Astrocyte (in vitro differentiated cells and primary cell): ENCODE measurements at regions not wholly inside any gene's neighbourhood (a gene's known extent, or its start where the extent isn't known, plus 50 kb on each side); places are given as distances from the start of the nearest gene placed in this dataset.

ENCODE experiments used
- EZH2 ChIP-seq: IDR thresholded peaks from 2 replicates; pipeline ENCODE4 v1.6.1; 2012; ENCODE audit warnings: mild to moderate bottlenecking, low read length, inconsistent platforms; ENCODE audit not compliant: insufficient read depth
- TF ChIP-seq, protein P1 (sequence below): IDR thresholded peaks from 2 replicates; pipeline ENCODE4 v1.5.1; 2011; ENCODE audit warnings: low read depth, mild to moderate bottlenecking, inconsistent platforms, low read length, moderate library complexity; ENCODE audit not compliant: insufficient read depth

DNA sequence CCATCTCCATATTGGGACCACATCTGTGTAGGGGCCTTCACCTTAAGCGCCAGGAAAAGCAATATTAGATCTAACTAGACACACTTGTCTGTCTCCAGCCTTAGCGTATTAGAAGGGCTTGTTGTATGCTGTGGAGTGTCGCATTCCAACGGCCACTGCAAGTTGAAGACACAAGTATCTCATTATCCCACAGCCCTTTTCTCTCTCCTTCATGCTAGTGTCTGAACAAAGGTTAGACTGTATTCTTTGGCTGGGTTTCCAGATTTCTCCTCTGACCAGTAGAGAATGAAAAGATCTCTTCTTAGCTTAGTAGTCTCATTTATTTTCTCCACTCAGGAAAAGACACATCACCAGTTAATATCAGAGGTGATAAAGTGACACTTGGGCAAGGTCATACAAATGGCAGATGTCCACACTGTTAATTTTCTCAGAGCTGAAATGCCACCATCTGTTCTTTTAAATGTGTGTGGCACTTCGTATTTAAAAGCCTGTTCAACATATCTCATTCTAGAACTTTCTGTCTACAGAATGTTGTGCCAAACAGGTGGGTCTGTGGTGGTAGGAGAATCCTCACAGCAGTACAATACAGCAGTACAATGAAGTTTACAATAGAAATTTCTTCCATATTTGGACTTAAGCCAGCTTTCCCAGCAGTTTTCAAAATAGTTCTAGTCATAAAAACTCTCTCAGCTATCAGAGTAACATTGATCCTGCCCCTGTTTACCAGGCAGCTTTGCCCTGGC is 94.0 kb upstream of the ITGA6 start:
- TF ChIP-seq, protein P1, sequence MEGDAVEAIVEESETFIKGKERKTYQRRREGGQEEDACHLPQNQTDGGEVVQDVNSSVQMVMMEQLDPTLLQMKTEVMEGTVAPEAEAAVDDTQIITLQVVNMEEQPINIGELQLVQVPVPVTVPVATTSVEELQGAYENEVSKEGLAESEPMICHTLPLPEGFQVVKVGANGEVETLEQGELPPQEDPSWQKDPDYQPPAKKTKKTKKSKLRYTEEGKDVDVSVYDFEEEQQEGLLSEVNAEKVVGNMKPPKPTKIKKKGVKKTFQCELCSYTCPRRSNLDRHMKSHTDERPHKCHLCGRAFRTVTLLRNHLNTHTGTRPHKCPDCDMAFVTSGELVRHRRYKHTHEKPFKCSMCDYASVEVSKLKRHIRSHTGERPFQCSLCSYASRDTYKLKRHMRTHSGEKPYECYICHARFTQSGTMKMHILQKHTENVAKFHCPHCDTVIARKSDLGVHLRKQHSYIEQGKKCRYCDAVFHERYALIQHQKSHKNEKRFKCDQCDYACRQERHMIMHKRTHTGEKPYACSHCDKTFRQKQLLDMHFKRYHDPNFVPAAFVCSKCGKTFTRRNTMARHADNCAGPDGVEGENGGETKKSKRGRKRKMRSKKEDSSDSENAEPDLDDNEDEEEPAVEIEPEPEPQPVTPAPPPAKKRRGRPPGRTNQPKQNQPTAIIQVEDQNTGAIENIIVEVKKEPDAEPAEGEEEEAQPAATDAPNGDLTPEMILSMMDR = no peak
- no peak for TF ChIP-seq EZH2
